Astrocyte (in vitro differentiated cells and primary cell): ENCODE measurements at regions not wholly inside any gene's neighbourhood (a gene's known extent, or its start where the extent isn't known, plus 50 kb on each side); places are given as distances from the start of the nearest gene placed in this dataset.

Source experiments
- DNase-seq: peaks from one replicate; pipeline ENCODE4 v3.0.0-alpha.2; 2010; ENCODE audit warnings: low read depth
- FAIRE-seq: peaks from 2 replicates; lab custom pipeline; 2011; peaks lifted over from hg19 to GRCh38; lab: Jason Lieb, UNC
- H2AFZ ChIP-seq: 2 replicates; pipeline ENCODE4 v1.6.0; 2012; ENCODE audit warnings: low read depth, low read length, inconsistent platforms
- H3K27ac ChIP-seq: 2 replicates; pipeline ENCODE4 v1.5.1; 2011; ENCODE audit warnings: low read depth, low read length, inconsistent platforms
- H3K27me3 ChIP-seq: 2 replicates; pipeline ENCODE4 v1.6.0; 2011; ENCODE audit warnings: low read length, inconsistent platforms; ENCODE audit not compliant: insufficient read depth
- H3K36me3 ChIP-seq: 2 replicates; pipeline ENCODE4 v1.5.1; 2011; ENCODE audit warnings: low read length, inconsistent platforms; ENCODE audit not compliant: insufficient read depth
- H3K4me1 ChIP-seq: 2 replicates; pipeline ENCODE4 v1.5.1; 2011; ENCODE audit warnings: low read length, inconsistent platforms; ENCODE audit not compliant: insufficient read depth
- H3K4me2 ChIP-seq: 2 replicates; pipeline ENCODE4 v1.6.0; 2012; ENCODE audit warnings: low read length, inconsistent platforms
- H3K4me3 ChIP-seq: 2 replicates; pipeline ENCODE4 v1.5.1; 2011; ENCODE audit warnings: low read depth, mild to moderate bottlenecking, low read length, inconsistent platforms; ENCODE audit not compliant: insufficient read depth
- H3K79me2 ChIP-seq: 2 replicates; pipeline ENCODE4 v1.6.0; 2012; ENCODE audit warnings: mild to moderate bottlenecking, low read length, inconsistent platforms; ENCODE audit not compliant: insufficient read depth
- H3K9ac ChIP-seq: 2 replicates; pipeline ENCODE4 v1.6.0; 2012; ENCODE audit warnings: mild to moderate bottlenecking, low read length, inconsistent platforms
- H3K9me3 ChIP-seq: 2 replicates; pipeline ENCODE4 v1.5.1; 2012; ENCODE audit warnings: low read depth, mild to moderate bottlenecking, low read length, inconsistent platforms; ENCODE audit not compliant: insufficient read depth
- H4K20me1 ChIP-seq: 2 replicates; pipeline ENCODE4 v1.6.0; 2012; ENCODE audit warnings: low read length, inconsistent platforms; ENCODE audit not compliant: insufficient read depth
- H3K27ac Mint-ChIP-seq: one replicate; pipeline ENCODE4 v1.8.0; 2021; ENCODE audit warnings: mild to moderate bottlenecking, mixed read lengths; ENCODE audit not compliant: unreplicated experiment
- H3K27me3 Mint-ChIP-seq: one replicate; pipeline ENCODE4 v1.8.0; 2021; ENCODE audit warnings: low read depth, mixed read lengths; ENCODE audit not compliant: unreplicated experiment
- H3K36me3 Mint-ChIP-seq: one replicate; pipeline ENCODE4 v1.8.0; 2021; ENCODE audit warnings: low read depth, mixed read lengths; ENCODE audit not compliant: unreplicated experiment
- H3K4me1 Mint-ChIP-seq: one replicate; pipeline ENCODE4 v1.8.0; 2021; ENCODE audit warnings: low read depth, mixed read lengths; ENCODE audit not compliant: unreplicated experiment
- H3K4me3 Mint-ChIP-seq: one replicate; pipeline ENCODE4 v1.8.0; 2021; ENCODE audit warnings: mild to moderate bottlenecking, moderate library complexity, mixed read lengths; ENCODE audit not compliant: unreplicated experiment
- H3K9me3 Mint-ChIP-seq: one replicate; pipeline ENCODE4 v1.8.0; 2021; ENCODE audit warnings: mild to moderate bottlenecking, mixed read lengths; ENCODE audit not compliant: unreplicated experiment
- EZH2 ChIP-seq: IDR thresholded peaks from 2 replicates; pipeline ENCODE4 v1.6.1; 2012; ENCODE audit warnings: mild to moderate bottlenecking, low read length, inconsistent platforms; ENCODE audit not compliant: insufficient read depth
- TF ChIP-seq, protein P1 (sequence below): IDR thresholded peaks from 2 replicates; pipeline ENCODE4 v1.5.1; 2011; ENCODE audit warnings: low read depth, mild to moderate bottlenecking, inconsistent platforms, low read length, moderate library complexity; ENCODE audit not compliant: insufficient read depth

DNA sequence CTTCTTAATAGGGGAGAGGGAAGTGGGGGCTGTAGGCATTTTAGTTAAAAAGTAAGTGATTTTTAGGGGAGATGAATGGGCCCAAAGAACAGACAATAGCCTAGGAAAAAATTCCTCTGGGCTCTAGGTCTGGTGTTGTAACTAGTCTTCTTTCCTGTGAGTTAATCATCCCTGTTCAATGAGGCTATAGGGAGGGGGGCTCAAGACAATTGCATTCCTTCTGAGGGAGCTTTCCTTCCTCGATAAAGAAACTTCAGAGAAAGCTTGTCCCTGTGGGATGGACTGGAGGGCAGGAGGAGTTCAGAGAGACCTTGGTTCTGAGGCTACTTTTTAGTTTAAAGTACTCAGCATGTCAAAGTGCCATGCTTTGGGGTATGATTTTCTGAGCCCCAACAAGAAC, 127.2 kb downstream of the BBS10 start:
- no peaks in the 10 kb centered on the region for H3K27me3 Mint-ChIP-seq
- TF ChIP-seq, protein P1, sequence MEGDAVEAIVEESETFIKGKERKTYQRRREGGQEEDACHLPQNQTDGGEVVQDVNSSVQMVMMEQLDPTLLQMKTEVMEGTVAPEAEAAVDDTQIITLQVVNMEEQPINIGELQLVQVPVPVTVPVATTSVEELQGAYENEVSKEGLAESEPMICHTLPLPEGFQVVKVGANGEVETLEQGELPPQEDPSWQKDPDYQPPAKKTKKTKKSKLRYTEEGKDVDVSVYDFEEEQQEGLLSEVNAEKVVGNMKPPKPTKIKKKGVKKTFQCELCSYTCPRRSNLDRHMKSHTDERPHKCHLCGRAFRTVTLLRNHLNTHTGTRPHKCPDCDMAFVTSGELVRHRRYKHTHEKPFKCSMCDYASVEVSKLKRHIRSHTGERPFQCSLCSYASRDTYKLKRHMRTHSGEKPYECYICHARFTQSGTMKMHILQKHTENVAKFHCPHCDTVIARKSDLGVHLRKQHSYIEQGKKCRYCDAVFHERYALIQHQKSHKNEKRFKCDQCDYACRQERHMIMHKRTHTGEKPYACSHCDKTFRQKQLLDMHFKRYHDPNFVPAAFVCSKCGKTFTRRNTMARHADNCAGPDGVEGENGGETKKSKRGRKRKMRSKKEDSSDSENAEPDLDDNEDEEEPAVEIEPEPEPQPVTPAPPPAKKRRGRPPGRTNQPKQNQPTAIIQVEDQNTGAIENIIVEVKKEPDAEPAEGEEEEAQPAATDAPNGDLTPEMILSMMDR: no peak
- no peak for TF ChIP-seq EZH2
- H3K27me3 ChIP-seq: no peaks in the 10 kb centered on the region
- FAIRE-seq (no peak), DNase-seq (no peak)
- no peak overlapping the region for H2AFZ ChIP-seq
- H3K79me2 ChIP-seq: no peaks in the 10 kb centered on the region
- H3K27ac ChIP-seq: no peak overlapping the region
- H3K27ac Mint-ChIP-seq: peak overlapping the region; percentile 82
- no peaks in the 10 kb centered on the region for H3K9me3 ChIP-seq
- no peaks in the 10 kb centered on the region for H3K36me3 Mint-ChIP-seq
- H4K20me1 ChIP-seq: no peaks in the 10 kb centered on the region
- H3K36me3 ChIP-seq: no peaks in the 10 kb centered on the region
- no peaks in the 10 kb centered on the region for H3K9me3 Mint-ChIP-seq
- no peak overlapping the region for H3K9ac ChIP-seq
- peaks cover 21% of the 10 kb centered on the region for H3K4me1 Mint-ChIP-seq
- H3K4me3 Mint-ChIP-seq: no peak overlapping the region
- no peak overlapping the region for H3K4me3 ChIP-seq
- no peak overlapping the region for H3K4me2 ChIP-seq
- peaks cover under 1% of the 10 kb centered on the region for H3K4me1 ChIP-seq

DNA sequence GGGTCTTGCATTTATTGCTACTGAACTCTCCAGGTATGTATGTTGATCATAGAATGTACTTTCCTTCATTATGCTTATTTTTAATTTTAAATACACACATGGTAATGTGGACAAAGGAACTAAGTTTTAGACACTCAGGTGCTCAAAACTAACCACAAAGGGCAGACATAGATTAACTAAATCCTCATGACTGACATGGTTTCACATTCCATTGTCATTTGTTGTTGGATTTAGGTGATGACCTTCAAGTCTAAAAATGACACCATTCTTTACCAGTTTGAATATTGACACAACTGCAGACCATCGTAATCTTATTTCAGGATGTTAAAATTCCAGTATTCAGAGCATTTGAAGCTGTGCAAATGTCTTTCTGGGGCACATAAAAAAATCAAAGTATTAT, 128.4 kb downstream of the BBS10 start:
- peak; percentile 55 for FAIRE-seq
- H3K9ac ChIP-seq: no peak overlapping the region
- no peaks in the 10 kb centered on the region for H3K4me1 ChIP-seq

More for the DNA sequence above, 128.4 kb downstream of the BBS10 start:
- no peak overlapping the region for H3K4me3 ChIP-seq
- no peaks in the 10 kb centered on the region for H3K9me3 ChIP-seq
- H3K4me2 ChIP-seq: no peak overlapping the region
- DNase-seq: no peak
- H3K9me3 Mint-ChIP-seq: no peaks in the 10 kb centered on the region
- H3K36me3 Mint-ChIP-seq: no peaks in the 10 kb centered on the region
- no peaks in the 10 kb centered on the region for H3K36me3 ChIP-seq
- H3K27me3 Mint-ChIP-seq: no peaks in the 10 kb centered on the region
- no peaks in the 10 kb centered on the region for H4K20me1 ChIP-seq
- TF ChIP-seq, protein P1: no peak
- no peak for TF ChIP-seq EZH2
- no peak overlapping the region for H3K4me3 Mint-ChIP-seq
- no peak overlapping the region for H3K27ac ChIP-seq
- H3K27me3 ChIP-seq: no peaks in the 10 kb centered on the region
- peaks cover 21% of the 10 kb centered on the region for H3K4me1 Mint-ChIP-seq
- H3K27ac Mint-ChIP-seq: peak overlapping the region; percentile 82
- no peak overlapping the region for H2AFZ ChIP-seq
- no peaks in the 10 kb centered on the region for H3K79me2 ChIP-seq
